HEK293 (cell line): ENCODE measurements at regions not wholly inside any gene's neighbourhood (a gene's known extent, or its start where the extent isn't known, plus 50 kb on each side); places are given as distances from the start of the nearest gene placed in this dataset.

ENCODE experiments used
- CTCF ChIP-seq: fragments of 450-650 bp; formaldehyde crosslinking; IDR thresholded peaks from 2 replicates; pipeline ENCODE4 v1.5.1; 2016; ENCODE audit warnings: missing biosample characterization, missing genetic modification characterization
- ZBTB7A ChIP-seq: fragments of 450-650 bp; formaldehyde crosslinking; IDR thresholded peaks from 2 replicates; pipeline ENCODE4 v1.5.1; 2016; ENCODE audit warnings: low read depth, missing biosample characterization, missing genetic modification characterization
- ZBTB8A ChIP-seq: fragments of 450-650 bp; formaldehyde crosslinking; IDR thresholded peaks from 2 replicates; pipeline ENCODE4 v1.5.1; 2016; ENCODE audit warnings: missing biosample characterization, missing genetic modification characterization
- ZNF184 ChIP-seq: fragments of 450-650 bp; IDR thresholded peaks from 2 replicates; pipeline ENCODE4 v1.5.1; 2018; ENCODE audit warnings: missing biosample characterization, mild to moderate bottlenecking, missing genetic modification characterization
- ZNF639 ChIP-seq: fragments of 450-650 bp; formaldehyde crosslinking; IDR thresholded peaks from 2 replicates; pipeline ENCODE4 v1.5.1; 2016; ENCODE audit warnings: missing biosample characterization, missing genetic modification characterization
- ZSCAN16 ChIP-seq: fragments of 450-650 bp; formaldehyde crosslinking; IDR thresholded peaks from 2 replicates; pipeline ENCODE4 v1.5.1; 2016; ENCODE audit warnings: missing biosample characterization, missing genetic modification characterization

- TF ChIP-seq ZNF639 (tag by site-specific recombination) (no peak), ZNF184 (no peak), ZSCAN16 (tag by site-specific recombination) (no peak), CTCF (tag by site-specific recombination) (no peak), ZBTB7A (no peak), ZBTB8A (tag by site-specific recombination) (no peak)
Measured at GRCh38 chr6:140544431-140544830, 1170.0 kb upstream of the CITED2 start.
